ENCODE measurements at regions not wholly inside any gene's neighbourhood (a gene's known extent, or its start where the extent isn't known, plus 50 kb on each side); places are given as distances from the start of the nearest gene placed in this dataset.

DNA sequence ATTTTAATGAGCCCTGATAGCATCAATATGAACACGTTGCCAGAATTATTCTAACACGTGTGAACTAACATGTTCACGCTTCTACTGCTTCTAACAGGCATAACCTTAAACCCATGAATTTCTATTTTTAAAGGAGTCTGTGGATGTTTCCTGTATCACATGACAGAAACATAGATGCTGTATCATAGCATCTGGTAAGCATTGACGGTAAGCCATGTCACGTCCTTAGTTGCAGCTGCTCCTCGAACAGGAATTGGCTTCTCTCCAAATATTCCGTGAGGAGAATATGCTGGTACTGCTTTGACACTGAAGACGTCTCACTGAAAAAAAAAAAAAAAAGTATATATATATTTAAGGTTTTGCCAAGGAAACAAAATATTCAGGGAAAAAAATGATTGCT is 105.1 kb upstream of the MXRA5 start:
- intact Hi-C loops (cut with micrococcal nuclease; ENCODE audit: unreplicated experiment): no loop called here
- POLR2A ChIA-PET (ENCODE audit: low non-redundant PET): no interaction called here

DNA sequence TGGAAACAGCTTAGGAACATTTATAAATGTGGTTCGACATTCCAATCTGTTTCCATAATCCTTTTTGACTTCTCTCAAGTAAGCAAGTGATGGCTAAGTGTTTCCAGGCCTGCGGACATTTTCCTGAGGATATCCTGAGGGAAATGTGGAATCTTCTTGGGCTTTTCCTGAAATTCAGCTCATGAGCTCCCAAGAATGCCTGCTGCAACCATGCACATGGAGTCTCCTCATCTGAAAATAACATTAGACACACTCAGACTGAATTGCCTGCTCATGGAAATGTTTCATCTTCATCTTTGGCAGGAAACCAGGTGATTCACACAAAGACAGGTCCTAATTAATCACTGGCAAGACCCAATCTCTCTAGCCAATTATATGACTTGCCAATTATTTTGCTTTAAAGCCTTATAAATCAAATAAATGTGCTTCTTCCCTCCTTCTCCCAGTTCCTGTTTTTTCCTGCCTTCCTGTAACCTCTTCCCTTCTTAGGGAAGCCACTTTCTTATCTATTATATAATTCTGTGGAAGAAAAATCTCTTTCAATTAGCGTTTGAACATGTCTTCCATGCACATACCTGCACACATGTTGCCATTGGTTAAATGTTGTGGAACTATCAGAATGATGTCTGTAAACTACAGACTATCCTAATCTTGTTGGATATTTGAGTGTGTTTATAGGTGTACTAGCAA is 104.6 kb upstream of the MXRA5 start:
- H3K4me3 ChIP-seq (ENCODE audit: low read depth, low read length, poor library complexity, severe bottlenecking): no peak overlapping the region
- POLR2A ChIA-PET (ENCODE audit: low non-redundant PET): no interaction called here
- no peaks in the 10 kb centered on the region for H3K9me3 ChIP-seq (ENCODE audit: low read depth, low read length, poor library complexity, severe bottlenecking)
- CTCF ChIA-PET: no interaction called here
- intact Hi-C loops (cut with micrococcal nuclease; ENCODE audit: unreplicated experiment): no loop called here
- no peaks in the 10 kb centered on the region for H3K4me1 ChIP-seq (ENCODE audit: insufficient read depth, low read length, poor library complexity, severe bottlenecking)
- H3K27me3 ChIP-seq (replicated peaks; ENCODE audit: insufficient read depth, low read depth, low read length, poor library complexity): no peaks in the 10 kb centered on the region
- no peak for DNase-seq (ENCODE audit: low spot score)
- H3K27ac ChIP-seq (ENCODE audit: low read depth, low read length, poor library complexity, severe bottlenecking): no peak overlapping the region
- BruUV-seq (replicated peaks): no TSS peak
- no peaks in the 10 kb centered on the region for H3K36me3 ChIP-seq (ENCODE audit: insufficient read depth, low read length, poor library complexity, severe bottlenecking)
- TF ChIP-seq, protein P1, sequence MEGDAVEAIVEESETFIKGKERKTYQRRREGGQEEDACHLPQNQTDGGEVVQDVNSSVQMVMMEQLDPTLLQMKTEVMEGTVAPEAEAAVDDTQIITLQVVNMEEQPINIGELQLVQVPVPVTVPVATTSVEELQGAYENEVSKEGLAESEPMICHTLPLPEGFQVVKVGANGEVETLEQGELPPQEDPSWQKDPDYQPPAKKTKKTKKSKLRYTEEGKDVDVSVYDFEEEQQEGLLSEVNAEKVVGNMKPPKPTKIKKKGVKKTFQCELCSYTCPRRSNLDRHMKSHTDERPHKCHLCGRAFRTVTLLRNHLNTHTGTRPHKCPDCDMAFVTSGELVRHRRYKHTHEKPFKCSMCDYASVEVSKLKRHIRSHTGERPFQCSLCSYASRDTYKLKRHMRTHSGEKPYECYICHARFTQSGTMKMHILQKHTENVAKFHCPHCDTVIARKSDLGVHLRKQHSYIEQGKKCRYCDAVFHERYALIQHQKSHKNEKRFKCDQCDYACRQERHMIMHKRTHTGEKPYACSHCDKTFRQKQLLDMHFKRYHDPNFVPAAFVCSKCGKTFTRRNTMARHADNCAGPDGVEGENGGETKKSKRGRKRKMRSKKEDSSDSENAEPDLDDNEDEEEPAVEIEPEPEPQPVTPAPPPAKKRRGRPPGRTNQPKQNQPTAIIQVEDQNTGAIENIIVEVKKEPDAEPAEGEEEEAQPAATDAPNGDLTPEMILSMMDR (conservative IDR thresholded peaks at IDR 0.05; ENCODE audit: low read depth, low read length): no peak
- no peak for TF ChIP-seq EZH2 (IDR thresholded peaks at IDR 0.05; ENCODE audit: borderline replicate concordance, low read depth, low read length, poor library complexity, severe bottlenecking)

More for the DNA sequence above, 105.1 kb upstream of the MXRA5 start:
- Histone ChIP-seq H3K4me1 (ENCODE audit: insufficient read depth, low read length, poor library complexity, severe bottlenecking) (no peaks in the 10 kb centered on the region), H3K27me3 (replicated peaks; ENCODE audit: insufficient read depth, low read depth, low read length, poor library complexity) (no peaks in the 10 kb centered on the region), H3K27ac (ENCODE audit: low read depth, low read length, poor library complexity, severe bottlenecking) (no peak overlapping the region), H3K36me3 (ENCODE audit: insufficient read depth, low read length, poor library complexity, severe bottlenecking) (no peaks in the 10 kb centered on the region), H3K9me3 (ENCODE audit: low read depth, low read length, poor library complexity, severe bottlenecking) (no peaks in the 10 kb centered on the region), H3K4me3 (ENCODE audit: low read depth, low read length, poor library complexity, severe bottlenecking) (no peak overlapping the region)
- DNase-seq (ENCODE audit: low spot score): no peak
- BruUV-seq (replicated peaks): no TSS peak
- TF ChIP-seq, protein P1 (conservative IDR thresholded peaks at IDR 0.05; ENCODE audit: low read depth, low read length): no peak
- no peak for TF ChIP-seq EZH2 (IDR thresholded peaks at IDR 0.05; ENCODE audit: borderline replicate concordance, low read depth, low read length, poor library complexity, severe bottlenecking)
- CTCF ChIA-PET: no interaction called here

DNA sequence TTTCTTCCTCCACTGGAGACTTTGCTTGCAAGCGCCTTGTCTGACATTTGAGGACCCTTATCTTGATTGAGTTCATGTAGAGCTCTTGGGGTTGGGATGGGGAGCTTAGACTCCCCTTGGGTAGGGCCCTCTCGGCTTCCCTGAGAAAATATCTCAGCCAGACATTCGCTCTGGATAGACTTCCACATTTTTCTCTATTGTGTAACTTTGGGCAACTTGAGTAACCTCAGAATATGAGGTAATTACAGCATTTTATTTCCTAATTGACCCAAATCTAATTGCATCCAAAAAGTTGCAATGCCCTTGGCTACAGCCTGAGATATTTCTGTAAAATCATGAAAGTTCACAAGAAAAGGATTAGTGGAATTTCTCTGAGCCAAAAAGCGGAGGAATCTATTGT is 102.8 kb upstream of the MXRA5 start:
- Histone ChIP-seq H3K4me1 (ENCODE audit: insufficient read depth, low read length, poor library complexity, severe bottlenecking) (no peaks in the 10 kb centered on the region), H3K27me3 (replicated peaks; ENCODE audit: insufficient read depth, low read depth, low read length, poor library complexity) (no peaks in the 10 kb centered on the region), H3K36me3 (ENCODE audit: insufficient read depth, low read length, poor library complexity, severe bottlenecking) (no peaks in the 10 kb centered on the region), H3K4me3 (ENCODE audit: low read depth, low read length, poor library complexity, severe bottlenecking) (no peak overlapping the region), H3K27ac (ENCODE audit: low read depth, low read length, poor library complexity, severe bottlenecking) (no peak overlapping the region), H3K9me3 (ENCODE audit: low read depth, low read length, poor library complexity, severe bottlenecking) (no peaks in the 10 kb centered on the region)
- no TSS peak for BruUV-seq (replicated peaks)
- DNase-seq (ENCODE audit: low spot score): no peak
- no peak for TF ChIP-seq EZH2 (IDR thresholded peaks at IDR 0.05; ENCODE audit: borderline replicate concordance, low read depth, low read length, poor library complexity, severe bottlenecking)
- TF ChIP-seq, protein P1 (conservative IDR thresholded peaks at IDR 0.05; ENCODE audit: low read depth, low read length): no peak
- CTCF ChIA-PET: no interaction called here
- POLR2A ChIA-PET (ENCODE audit: low non-redundant PET): no interaction called here
- intact Hi-C loops (cut with micrococcal nuclease; ENCODE audit: unreplicated experiment): no loop called here

All from A673 (cell line).